NCI-H2107 treated with DMSO at 0.1 percent for 48 hours (cell line): ENCODE measurements at regions not wholly inside any gene's neighbourhood (a gene's known extent, or its start where the extent isn't known, plus 50 kb on each side); places are given as distances from the start of the nearest gene placed in this dataset.
"Not testable (repeated sequence)": the region's sequence is repeated elsewhere in the genome, so short reads cannot be mapped to it uniquely, and the experiment has no call there.

Experiments
- DNase-seq: peaks from one replicate; lab custom pipeline; 2025; ENCODE audit not compliant: unreplicated experiment; lab: John Stamatoyannopoulos, UW

DNA sequence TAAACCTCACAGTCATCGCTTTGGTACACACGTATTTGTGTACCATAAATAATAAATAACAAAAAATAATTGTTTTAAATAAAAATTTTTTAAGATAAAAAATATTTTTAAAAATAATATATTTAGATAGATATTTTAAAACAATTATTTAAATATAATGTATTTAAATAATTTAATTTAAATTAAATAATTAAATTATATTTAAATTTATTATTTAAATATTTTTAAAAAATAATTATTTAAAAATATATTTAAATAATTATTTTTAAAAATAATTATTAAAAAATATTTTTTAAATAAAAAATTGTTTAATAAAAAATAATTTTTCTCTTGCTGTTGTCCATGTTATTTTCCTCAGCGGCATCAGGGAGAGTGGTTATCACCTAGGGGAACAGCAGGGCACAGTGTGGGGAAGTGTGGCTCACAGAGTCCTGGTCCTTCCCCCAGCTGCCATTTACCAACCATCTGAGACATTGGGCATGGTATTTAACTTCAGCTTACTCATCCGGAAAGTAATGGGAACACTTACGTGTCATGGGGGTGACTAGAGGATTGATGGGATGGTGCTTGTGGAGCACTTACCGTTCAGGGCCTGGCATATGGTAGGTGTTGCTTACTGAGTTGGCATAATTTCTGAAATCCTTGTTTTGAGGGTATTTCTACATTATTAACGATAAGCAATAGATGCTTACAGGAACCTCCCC, 92.9 kb upstream of the TSPAN2 start:
- DNase-seq: no peak

GRCh38 chr1:115181231-115181630, 91.9 kb upstream of the TSPAN2 start:
- no peak for DNase-seq

- DNase-seq: no peak
Observed at GRCh38 chr1:115179397-115180079, 90.2 kb upstream of the TSPAN2 start.

DNA sequence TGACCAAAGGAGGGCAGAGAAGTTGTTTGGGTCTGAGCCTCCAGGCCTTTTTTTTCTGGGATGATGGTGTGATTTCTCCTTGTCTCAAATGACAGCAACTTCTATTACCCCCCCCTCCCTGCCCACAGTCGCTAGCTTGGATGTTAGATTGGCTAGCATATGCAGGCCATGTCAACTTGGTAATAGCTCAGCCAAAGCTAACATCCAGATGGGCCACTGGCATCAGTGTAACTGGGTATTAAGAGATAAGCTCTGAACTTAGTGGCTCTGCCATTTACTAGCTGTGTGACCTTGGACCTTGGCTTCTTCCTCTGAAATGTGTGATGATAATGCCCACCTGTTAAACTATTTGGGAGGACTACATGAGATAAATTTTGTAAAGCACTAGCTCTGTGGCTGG, 86.9 kb upstream of the TSPAN2 start:
- no peak for DNase-seq

GRCh38 chr1:115175596-115175995, 86.3 kb upstream of the TSPAN2 start:
- DNase-seq: no peak

- DNase-seq: no peak
Observed at GRCh38 chr1:115173151-115173550, 83.8 kb upstream of the TSPAN2 start.

- no peak for DNase-seq
Observed at GRCh38 chr1:115172270-115172669, 83.0 kb upstream of the TSPAN2 start.

DNA sequence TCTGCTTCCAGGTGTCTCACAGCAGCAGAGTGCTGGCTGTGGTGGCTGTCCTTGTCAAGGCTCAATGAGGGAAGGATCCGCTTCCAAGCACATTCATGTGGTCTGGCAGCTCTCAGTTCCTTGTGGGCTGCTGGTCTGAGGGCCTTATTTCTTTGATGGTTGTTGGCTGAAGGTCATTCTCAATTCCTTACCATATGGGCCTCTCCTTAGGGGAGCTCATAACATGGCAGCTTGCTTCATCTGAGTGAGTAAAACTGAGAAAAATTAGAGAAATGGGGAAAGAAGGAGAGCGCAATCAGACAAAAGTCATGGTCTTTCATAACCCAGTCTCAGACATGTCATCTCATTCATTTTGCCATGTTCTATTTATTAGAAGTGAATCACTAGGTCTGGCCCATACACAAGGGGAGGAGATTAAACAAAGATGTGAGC, 81.7 kb upstream of the TSPAN2 start:
- DNase-seq: no peak

- DNase-seq: no peak
Observed at GRCh38 chr1:115170377-115170776, 81.1 kb upstream of the TSPAN2 start.

- DNase-seq: no peak
Observed at GRCh38 chr1:115168026-115168425, 78.7 kb upstream of the TSPAN2 start.

DNA sequence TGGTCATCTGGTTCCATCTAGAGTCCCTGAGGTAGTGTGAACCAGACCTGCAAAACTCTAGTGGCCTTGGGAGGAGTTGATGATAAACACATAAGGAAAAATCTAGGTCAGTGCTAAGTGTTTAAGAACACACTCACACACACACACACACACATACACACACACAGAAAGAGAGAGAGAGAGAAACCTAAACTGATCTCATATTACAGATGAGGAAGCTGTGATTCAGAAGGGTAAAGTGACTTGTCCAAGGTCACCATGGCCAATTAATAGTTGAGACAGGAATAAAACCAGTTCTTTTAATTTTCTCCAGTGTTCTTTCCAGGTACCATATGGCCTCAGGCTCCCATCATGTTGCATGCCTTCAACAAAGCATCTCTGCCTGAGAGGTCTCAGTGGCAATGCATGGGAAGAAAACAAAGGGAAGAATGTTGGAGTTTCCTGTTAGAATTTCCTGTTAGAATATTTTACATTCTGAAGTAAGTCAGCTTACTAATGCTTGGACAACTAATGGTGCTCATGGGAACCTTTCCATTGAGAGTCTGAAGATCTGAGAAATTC, 77.3 kb upstream of the TSPAN2 start:
- DNase-seq: no peak

- no peak for DNase-seq
Observed at GRCh38 chr1:115165776-115166175, 76.5 kb upstream of the TSPAN2 start.

- DNase-seq: no peak
Observed at GRCh38 chr1:115164940-115165705, 75.8 kb upstream of the TSPAN2 start.

GRCh38 chr1:115164484-115164883, 75.2 kb upstream of the TSPAN2 start:
- DNase-seq: no peak

DNA sequence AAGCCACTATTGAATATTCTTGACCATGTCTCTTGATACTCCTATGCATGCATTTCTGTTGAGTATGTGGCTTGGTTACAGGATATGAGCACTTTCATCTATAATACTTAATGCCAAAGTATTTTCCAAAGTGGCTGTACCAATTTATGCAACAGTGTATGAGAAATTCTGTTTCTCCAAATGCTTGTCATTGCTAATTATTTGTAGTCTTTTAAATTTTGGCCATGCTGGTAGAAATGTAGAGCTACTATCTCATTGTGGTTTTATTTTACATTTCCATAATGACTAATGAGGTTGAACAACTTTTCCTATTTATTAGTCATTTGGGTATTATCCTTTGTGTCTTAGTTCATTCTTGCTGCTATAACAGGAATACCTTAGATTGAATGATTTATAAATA, 71.4 kb upstream of the TSPAN2 start:
- DNase-seq: no peak

GRCh38 chr1:115159958-115160357, 70.7 kb upstream of the TSPAN2 start:
- no peak for DNase-seq

- DNase-seq: no peak
Observed at GRCh38 chr1:115158181-115158580, 68.9 kb upstream of the TSPAN2 start.

DNA sequence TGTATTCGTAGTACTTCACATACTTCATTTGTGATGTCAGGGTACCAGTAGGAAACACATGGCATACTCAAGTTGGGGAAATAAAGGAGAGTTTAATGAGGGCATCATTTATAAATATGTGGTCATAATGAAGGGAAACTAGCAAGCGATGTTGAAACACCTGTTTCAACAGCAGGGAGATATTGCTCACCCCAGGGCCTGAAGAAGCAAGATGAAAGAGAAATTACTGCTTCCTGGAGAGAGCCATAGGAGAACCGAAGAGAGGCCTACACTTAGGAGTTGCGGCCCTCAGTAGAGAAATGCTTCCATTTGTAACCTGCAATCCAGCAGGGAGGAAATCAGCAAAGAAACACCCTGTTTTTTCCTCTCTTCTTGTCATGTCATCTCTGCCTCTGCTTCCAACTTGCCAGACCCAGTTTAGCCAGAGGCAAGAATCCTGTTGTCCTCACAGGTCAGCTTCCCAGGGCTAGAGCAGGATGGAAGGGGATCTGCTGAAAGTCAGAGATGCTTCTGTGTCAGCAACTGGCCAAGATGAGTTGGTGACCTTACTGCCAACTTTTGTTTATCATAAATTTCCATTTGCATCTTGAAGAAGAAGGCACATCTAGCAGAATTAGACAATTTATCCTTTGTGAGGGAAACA, 67.6 kb upstream of the TSPAN2 start:
- no peak for DNase-seq

GRCh38 chr1:115153966-115154557, 64.8 kb upstream of the TSPAN2 start:
- no peak for DNase-seq

GRCh38 chr1:115147928-115148327, 58.6 kb upstream of the TSPAN2 start:
- DNase-seq: not testable (repeated sequence)

GRCh38 chr1:115145226-115145625, 55.9 kb upstream of the TSPAN2 start:
- no peak for DNase-seq
